Panc1 (cell line): ENCODE measurements at regions not wholly inside any gene's neighbourhood (a gene's known extent, or its start where the extent isn't known, plus 50 kb on each side); places are given as distances from the start of the nearest gene placed in this dataset.

ENCODE experiments used
- ATAC-seq: fragments of 200-7000 bp; cut with Tn5 transposase; 2 replicates; pipeline ENCODE4 v1.9.1; 2020; ENCODE audit warnings: mild to moderate bottlenecking, moderate library complexity
- BruUV-seq: library from RNA; stranded (reverse); fragments of 400-500 nt; replicated peaks from 2 replicates; lab custom pipeline; 2021; lab: Mats Ljungman, UMichigan
- CTCF ChIA-PET: fragments of 300-600 bp; sonication (Branson Sonifier 250); formaldehyde crosslinking; loops from one replicate; lab custom pipeline; 2022; ENCODE audit warnings: antibody characterized with exemption; lab: Charles Lee
- POLR2A ChIA-PET: fragments of 300-600 bp; sonication (Branson Sonifier 250); formaldehyde crosslinking; loops from one replicate; lab custom pipeline; 2022; ENCODE audit warnings: antibody characterized with exemption; lab: Charles Lee
- DNase-seq: peaks from one replicate; pipeline ENCODE4 v3.0.0-alpha.2; 2010; ENCODE audit warnings: low read depth, low spot score
- H3K27ac ChIP-seq: 2 replicates; pipeline ENCODE4 v1.5.1; 2011; ENCODE audit warnings: mild to moderate bottlenecking, low read length, inconsistent platforms
- H3K27me3 ChIP-seq: fragments of 200-500 bp; sonication (Bioruptor generic); 2 replicates; pipeline ENCODE4 v1.6.0; 2014; ENCODE audit warnings: low read length, inconsistent platforms; ENCODE audit not compliant: control insufficient read depth, insufficient read depth
- H3K36me3 ChIP-seq: fragments of 200-500 bp; sonication (Bioruptor generic); 2 replicates; pipeline ENCODE4 v1.5.1; 2014; ENCODE audit warnings: inconsistent platforms, mild to moderate bottlenecking, low read length, moderate library complexity; ENCODE audit not compliant: control insufficient read depth, insufficient read depth
- H3K4me1 ChIP-seq: 2 replicates; pipeline ENCODE4 v1.5.1; 2011; ENCODE audit warnings: inconsistent platforms, mild to moderate bottlenecking, low read length, moderate library complexity; ENCODE audit not compliant: control insufficient read depth, insufficient read depth
- H3K4me3 ChIP-seq, 2 experiments: 2 replicates each; pipeline ENCODE4 v1.5.1; 2011 to 2012; ENCODE audit warnings: low read depth in 2 of 2, low read length in 2 of 2, mild to moderate bottlenecking in 2 of 2, inconsistent platforms in 1 of 2, moderate library complexity in 1 of 2
- H3K9me3 ChIP-seq: fragments of 200-500 bp; sonication (Bioruptor generic); 2 replicates; pipeline ENCODE4 v1.5.1; 2014; ENCODE audit warnings: low read depth, mild to moderate bottlenecking, inconsistent platforms, low read length, moderate library complexity; ENCODE audit not compliant: control insufficient read depth, insufficient read depth
- POLR2AphosphoS5 ChIP-seq: IDR thresholded peaks from 2 replicates; pipeline ENCODE4 v1.6.1; 2012; ENCODE audit warnings: mild to moderate bottlenecking, low read depth, low read length, moderate library complexity
- SIN3A ChIP-seq: IDR thresholded peaks from 2 replicates; pipeline ENCODE4 v1.6.1; 2012; ENCODE audit warnings: low read depth, mild to moderate bottlenecking, low read length, moderate library complexity, borderline replicate concordance; ENCODE audit not compliant: insufficient read depth
- TCF7L2 ChIP-seq: IDR thresholded peaks from 2 replicates; pipeline ENCODE4 v1.6.1; 2011; ENCODE audit warnings: mild to moderate bottlenecking, low read depth, low read length, inconsistent platforms
- in situ Hi-C: cut with HindIII; loops from 2 replicates; pipeline ENCODE4 v1.10.0; 2016; ENCODE audit warnings: low sequenced_read_pairs, low pct_unique_long_range_greater_than_20kb
- intact Hi-C: fragments of 100-400 bp; cut with micrococcal nuclease; formaldehyde crosslinking; loops from one replicate; pipeline ENCODE4 v1.10.0; 2022; ENCODE audit not compliant: unreplicated experiment
- TF ChIP-seq, protein P1 (sequence below), 2 experiments: IDR thresholded peaks; 2 replicates each; pipeline ENCODE4 v1.6.1; 2011 to 2012; ENCODE audit warnings: low read depth in 2 of 2, control low read depth in 1 of 2, low read length in 1 of 2, mild to moderate bottlenecking in 1 of 2, moderate library complexity in 1 of 2; ENCODE audit not compliant: insufficient read depth in 1 of 2
- TF ChIP-seq, protein P2 (sequence below): fragments of 450-650 bp; IDR thresholded peaks from 2 replicates; pipeline ENCODE4 v1.5.1; 2017; ENCODE audit warnings: mild to moderate bottlenecking

DNA sequence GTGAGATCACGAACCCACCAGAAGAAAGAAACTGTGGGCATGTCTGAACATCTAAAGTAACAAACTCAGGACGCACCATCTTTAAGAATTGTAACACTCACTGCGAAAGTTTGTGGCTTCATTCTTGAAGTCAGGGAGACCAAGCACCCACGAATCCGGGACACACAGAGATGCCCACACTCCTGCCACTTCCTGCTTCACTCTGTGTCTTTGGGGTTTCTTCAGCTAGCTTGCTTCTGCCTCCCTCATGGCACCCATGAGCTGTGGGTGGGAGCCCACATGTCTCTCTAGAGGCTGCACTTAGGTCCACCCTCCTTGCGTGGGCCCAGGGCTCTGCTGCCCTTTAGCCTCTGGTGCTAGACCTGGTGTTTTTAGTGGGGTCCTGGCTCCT lies 61.2 kb upstream of the CNOT6 start:
- intact Hi-C loops = no loop called here
- no peaks in the 10 kb centered on the region for H3K27me3 ChIP-seq
- no peak for DNase-seq
- POLR2A ChIA-PET = no interaction called here
- no peaks in the 10 kb centered on the region for H3K9me3 ChIP-seq
- no peaks in the 10 kb centered on the region for H3K36me3 ChIP-seq
- no peak overlapping the region for H3K27ac ChIP-seq
- H3K4me1 ChIP-seq = no peaks in the 10 kb centered on the region
- CTCF ChIA-PET = no interaction called here
- TF ChIP-seq POLR2AphosphoS5 = no peak
- TF ChIP-seq TCF7L2 = no peak
- TF ChIP-seq, protein P1, sequence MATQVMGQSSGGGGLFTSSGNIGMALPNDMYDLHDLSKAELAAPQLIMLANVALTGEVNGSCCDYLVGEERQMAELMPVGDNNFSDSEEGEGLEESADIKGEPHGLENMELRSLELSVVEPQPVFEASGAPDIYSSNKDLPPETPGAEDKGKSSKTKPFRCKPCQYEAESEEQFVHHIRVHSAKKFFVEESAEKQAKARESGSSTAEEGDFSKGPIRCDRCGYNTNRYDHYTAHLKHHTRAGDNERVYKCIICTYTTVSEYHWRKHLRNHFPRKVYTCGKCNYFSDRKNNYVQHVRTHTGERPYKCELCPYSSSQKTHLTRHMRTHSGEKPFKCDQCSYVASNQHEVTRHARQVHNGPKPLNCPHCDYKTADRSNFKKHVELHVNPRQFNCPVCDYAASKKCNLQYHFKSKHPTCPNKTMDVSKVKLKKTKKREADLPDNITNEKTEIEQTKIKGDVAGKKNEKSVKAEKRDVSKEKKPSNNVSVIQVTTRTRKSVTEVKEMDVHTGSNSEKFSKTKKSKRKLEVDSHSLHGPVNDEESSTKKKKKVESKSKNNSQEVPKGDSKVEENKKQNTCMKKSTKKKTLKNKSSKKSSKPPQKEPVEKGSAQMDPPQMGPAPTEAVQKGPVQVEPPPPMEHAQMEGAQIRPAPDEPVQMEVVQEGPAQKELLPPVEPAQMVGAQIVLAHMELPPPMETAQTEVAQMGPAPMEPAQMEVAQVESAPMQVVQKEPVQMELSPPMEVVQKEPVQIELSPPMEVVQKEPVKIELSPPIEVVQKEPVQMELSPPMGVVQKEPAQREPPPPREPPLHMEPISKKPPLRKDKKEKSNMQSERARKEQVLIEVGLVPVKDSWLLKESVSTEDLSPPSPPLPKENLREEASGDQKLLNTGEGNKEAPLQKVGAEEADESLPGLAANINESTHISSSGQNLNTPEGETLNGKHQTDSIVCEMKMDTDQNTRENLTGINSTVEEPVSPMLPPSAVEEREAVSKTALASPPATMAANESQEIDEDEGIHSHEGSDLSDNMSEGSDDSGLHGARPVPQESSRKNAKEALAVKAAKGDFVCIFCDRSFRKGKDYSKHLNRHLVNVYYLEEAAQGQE (IDR thresholded peaks at IDR 0.05; ENCODE audit: insufficient read depth in 1 of 2, low read depth in 2 of 2, low read length in 1 of 2) = no peak
- TF ChIP-seq SIN3A = no peak
- TF ChIP-seq, protein P2, sequence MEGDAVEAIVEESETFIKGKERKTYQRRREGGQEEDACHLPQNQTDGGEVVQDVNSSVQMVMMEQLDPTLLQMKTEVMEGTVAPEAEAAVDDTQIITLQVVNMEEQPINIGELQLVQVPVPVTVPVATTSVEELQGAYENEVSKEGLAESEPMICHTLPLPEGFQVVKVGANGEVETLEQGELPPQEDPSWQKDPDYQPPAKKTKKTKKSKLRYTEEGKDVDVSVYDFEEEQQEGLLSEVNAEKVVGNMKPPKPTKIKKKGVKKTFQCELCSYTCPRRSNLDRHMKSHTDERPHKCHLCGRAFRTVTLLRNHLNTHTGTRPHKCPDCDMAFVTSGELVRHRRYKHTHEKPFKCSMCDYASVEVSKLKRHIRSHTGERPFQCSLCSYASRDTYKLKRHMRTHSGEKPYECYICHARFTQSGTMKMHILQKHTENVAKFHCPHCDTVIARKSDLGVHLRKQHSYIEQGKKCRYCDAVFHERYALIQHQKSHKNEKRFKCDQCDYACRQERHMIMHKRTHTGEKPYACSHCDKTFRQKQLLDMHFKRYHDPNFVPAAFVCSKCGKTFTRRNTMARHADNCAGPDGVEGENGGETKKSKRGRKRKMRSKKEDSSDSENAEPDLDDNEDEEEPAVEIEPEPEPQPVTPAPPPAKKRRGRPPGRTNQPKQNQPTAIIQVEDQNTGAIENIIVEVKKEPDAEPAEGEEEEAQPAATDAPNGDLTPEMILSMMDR = no peak
- in situ Hi-C loops = no loop called here
- no peak for ATAC-seq
- H3K4me3 ChIP-seq = no peak overlapping the region
- BruUV-seq = no TSS peak

DNA sequence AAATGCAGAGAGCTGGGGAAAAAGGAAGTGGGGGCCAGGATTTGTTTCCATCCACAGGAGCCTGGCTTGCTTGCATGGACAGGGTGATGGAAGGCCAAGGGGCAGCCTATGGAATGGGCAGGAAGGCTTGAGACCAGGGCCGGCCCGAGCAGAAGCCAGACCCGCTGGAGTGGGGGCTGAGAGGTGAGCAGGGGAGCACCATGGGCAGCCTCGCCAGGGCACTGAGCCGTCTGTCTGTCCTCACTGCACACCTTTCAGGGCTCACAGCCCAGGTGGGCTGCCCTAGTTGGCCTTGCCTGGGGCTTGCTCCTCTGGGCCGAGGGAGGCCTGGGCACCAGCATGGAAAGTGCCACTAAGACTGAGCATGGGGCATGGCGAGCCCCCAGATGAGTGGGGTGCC lies 58.6 kb upstream of the CNOT6 start:
- Histone ChIP-seq H3K27me3 (no peaks in the 10 kb centered on the region), H3K4me1 (no peaks in the 10 kb centered on the region), H3K9me3 (no peaks in the 10 kb centered on the region), H3K27ac (no peak overlapping the region), H3K4me3 (no peak overlapping the region), H3K36me3 (no peaks in the 10 kb centered on the region)
- ATAC-seq = no peak
- no peak for TF ChIP-seq TCF7L2
- no peak for TF ChIP-seq POLR2AphosphoS5
- TF ChIP-seq, protein P1 (IDR thresholded peaks at IDR 0.05; ENCODE audit: insufficient read depth in 1 of 2, low read depth in 2 of 2, low read length in 1 of 2) = no peak
- no peak for TF ChIP-seq SIN3A
- TF ChIP-seq, protein P2 = no peak
- in situ Hi-C loops = no loop called here
- ChIA-PET POLR2A (no interaction called here), CTCF (no interaction called here)
- no TSS peak for BruUV-seq
- DNase-seq = no peak
- intact Hi-C loops = no loop called here
